HG03196 (cell line): ENCODE measurements at regions not wholly inside any gene's neighbourhood (a gene's known extent, or its start where the extent isn't known, plus 50 kb on each side); places are given as distances from the start of the nearest gene placed in this dataset.
"Not testable (repeated sequence)": the region's sequence is repeated elsewhere in the genome, so short reads cannot be mapped to it uniquely, and the experiment has no call there.

Experiments
- ATAC-seq: cut with Tn5 transposase; IDR thresholded peaks from one replicate; pipeline ENCODE4 v1.9.1; 2021; ENCODE audit not compliant: unreplicated experiment

DNA sequence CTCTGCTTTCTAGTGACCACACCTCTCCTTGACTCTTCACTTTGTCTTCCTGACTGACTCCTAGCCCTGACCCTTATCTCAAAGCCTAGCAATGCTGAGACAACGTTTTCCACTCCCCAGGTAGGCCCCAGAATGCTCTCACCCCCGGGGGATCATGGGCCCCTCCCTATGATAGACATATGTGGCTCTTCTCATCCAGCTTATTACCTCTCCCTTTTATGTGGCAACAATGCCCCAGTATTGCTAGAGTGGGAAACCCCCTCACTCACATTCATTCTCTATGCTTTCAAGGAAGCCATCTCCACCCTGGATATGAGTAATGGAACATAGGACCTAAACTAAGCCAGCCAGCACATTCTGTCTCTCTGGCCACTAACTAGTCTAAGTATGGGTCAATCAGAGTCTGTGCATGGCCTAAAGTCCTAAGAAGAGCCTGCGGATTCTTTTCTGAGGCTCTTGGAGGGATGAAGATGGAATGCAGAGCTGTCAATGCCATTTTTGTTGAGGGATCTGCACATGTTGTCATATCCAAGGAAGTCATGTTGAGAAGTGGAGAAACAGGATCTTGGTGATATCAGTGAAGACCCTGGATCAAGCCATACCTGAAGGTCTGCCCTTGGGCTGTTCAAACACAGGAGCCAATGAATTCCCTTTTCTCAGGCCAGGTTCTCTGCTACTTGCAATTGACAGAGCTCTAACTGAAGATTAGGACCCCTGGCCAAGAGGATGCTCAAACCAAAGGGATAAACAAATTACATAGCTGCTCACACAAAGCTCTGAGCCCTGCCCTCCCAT lies 79.8 kb upstream of the GRK3 start:
- ATAC-seq, result no peak

DNA sequence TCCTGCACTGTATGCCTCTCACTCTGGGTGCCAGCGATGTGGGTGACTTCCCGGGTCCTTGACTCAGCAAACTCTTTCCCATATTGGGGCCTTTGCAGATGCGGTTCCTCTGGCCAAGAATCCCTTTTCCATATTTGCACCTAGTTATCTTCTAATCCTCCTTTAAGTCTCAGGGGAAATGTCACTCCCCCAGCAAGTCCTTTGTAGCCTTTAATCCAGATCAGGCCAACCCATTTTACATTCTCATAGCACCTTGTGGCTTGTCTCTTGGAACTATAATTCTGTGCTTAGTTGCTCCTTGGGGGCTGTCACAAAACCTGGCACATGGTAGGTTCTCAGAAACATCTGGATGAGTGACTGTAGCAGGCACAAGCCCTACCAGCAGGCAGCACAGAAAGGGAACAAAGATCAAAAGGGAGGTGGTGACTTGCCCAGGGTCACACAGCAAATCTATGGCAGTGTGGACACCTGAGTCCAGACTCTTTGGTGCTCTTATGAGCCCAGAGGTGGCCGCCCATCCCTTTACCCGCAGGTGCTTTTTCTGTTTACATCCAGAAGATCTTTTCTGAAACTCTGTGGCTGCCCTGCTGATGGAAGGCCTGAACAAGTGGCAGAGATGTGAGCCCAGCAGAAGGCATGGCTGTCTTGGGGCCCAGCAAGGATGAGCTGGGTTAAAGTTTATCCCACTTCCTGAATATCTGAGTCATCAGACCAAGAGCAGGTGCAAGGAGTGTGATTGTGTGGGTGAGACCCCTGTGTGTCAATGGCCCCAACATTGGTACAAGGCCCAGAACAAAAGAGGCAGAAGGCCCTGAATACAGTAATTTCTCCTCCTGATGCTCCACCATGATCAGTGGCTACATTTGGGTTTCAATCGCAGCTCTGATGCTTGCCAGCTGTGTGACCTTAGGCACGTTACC lies 78.6 kb upstream of the GRK3 start:
- ATAC-seq, result peak; percentile 59

DNA sequence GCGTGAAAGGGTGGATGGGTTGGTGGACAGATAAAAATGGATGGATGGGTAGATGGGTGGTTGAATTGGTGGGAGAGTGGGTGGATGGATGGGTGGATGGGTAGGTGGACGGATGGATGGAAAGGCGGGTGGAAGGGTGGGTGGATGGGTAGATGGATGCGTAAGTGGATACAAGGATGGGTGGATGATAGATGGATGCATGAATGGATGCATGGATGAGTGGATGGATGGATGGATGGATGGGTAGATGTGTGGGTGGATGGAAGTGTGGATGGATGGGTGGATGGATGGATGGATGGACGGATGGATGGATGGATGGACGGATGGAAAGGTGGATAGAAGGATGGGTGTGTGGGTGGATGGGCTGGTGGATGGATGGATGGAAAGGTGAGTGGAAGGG lies 77.0 kb upstream of the GRK3 start:
- no peak for ATAC-seq

DNA sequence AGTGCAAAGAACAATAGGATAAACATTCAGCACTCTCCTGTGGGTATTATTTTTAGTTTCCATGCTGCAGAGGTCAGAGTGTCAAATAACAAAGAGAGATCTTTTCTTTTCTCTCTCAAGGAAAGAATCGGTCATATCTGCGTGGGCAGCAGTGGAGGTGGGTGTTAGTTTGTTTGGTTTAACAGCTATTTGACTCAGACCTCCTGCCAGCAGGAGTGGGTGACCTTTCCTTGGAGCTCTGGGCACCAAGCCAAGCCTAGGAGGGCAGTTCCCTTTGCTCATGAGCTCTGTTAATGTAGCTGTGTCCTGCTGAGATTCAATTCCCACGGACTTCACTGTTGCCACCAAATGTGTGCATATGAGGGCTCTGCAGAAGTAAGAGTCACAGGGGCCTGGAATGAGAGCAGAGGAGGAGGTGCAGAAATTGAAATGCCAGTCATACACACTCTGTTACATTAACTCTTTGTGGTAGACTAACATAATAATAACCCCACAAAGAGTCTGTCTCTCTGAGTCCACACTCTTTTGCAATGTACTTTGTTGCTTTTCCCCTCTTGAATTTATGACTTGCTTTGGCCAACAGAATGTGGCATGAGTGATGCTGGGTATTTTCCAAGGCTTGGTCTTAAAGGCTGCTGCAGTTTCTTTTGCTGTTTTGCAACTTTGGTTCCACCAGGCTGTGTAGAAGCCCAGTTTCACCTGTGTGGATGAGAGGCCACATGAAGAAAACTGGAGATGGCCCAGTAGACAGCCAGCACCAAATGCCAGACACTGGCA lies 76.0 kb upstream of the GRK3 start:
- ATAC-seq, result no peak

DNA sequence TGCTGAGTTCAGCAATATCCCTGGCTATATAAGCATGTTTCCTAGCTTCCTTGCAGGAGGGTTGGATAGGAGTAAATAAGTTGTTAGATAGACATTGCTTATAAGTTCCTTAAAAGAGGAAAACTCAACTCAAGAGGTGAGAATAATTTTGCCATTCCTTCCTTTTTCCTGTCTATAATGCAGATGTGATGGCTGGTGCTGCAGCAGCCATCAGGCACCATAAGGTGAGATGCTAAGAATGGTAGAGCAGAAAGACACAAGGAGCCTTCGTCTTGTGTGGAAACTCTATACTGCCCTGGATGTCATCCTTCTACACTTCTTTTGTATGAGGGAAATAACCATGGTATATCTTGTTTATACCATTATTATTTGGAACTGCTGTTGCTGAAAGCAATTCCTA lies 74.5 kb upstream of the GRK3 start:
- no peak for ATAC-seq

DNA sequence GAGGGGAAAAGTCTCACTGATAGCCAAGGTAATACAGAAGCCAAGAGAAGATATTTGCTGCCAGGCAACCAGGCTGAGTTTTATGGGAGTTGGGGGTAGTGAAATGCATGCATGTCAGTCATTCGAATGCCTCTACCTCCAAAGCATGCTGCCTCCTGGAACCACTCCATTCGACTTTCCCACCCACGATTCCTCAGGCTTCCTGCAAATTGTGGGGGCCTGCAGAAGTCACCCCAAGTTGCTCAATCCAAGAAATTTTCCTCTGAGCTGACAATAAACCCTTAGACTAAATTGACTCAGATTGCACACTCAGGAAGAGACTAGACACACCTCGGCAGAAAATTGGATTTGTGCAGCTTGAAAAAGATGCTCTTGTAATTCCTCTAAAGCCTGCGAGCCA lies 73.6 kb upstream of the GRK3 start:
- ATAC-seq, result no peak

DNA sequence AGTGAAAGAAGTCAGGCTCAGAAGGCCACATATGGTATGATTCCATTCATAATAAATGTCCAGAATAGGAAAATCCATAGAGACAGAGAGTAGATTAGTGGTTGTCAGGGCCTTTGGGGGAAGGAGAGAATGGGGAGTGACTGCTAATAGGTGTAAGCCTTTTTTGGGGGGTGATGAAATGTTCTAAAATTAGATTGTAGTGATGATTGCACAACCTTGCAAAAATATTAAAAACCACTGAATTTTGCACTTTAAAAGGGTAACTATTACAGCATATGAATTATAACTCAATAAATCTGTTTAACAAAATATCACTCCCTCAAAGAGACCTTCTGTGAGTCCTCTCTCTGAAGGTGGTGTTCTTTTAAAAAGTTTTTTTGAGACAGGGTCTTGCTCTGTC lies 72.3 kb upstream of the GRK3 start:
- ATAC-seq, result no peak

DNA sequence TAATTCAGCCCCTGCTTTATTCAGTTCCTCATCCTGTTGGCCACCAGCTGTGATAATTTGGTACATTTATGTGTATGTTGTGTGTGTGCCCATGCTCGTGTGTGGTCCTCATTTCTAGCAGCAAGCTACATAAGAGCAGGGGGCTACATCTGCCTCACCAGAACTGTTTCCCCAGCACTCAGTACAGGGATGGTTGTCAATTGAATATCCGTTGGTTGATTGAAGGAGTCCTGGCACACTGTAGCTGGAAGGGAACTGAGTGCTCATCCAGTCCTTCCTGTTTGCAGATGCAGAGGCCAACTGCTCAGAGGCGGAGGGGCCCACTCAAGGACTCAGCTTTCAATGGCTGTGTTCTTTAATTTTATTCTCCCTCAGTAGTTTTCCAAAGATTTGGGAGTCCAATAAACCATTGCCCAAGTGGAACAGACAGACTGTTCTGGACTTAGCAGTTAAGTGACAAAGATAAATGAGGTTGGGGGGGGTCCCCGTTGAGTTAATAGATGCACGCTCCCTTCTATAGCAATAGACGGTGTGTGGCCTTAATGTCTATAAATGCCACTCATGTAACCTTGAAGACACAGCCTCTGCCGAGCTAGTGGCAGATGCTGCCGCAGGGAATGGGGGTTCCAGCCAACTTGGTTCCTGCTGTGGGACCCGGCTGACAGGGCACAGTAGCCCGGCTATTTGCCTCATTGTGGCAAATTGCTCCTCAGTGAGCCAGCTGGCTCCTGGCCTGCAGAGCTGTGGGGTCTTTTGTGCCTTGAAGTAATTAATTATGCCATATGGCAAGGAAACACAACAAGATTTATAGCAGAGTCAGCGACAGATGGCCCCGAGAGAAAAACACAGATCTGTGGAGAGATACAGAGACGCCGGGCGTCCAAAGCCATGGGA lies 71.4 kb upstream of the GRK3 start:
- ATAC-seq, result no peak

DNA sequence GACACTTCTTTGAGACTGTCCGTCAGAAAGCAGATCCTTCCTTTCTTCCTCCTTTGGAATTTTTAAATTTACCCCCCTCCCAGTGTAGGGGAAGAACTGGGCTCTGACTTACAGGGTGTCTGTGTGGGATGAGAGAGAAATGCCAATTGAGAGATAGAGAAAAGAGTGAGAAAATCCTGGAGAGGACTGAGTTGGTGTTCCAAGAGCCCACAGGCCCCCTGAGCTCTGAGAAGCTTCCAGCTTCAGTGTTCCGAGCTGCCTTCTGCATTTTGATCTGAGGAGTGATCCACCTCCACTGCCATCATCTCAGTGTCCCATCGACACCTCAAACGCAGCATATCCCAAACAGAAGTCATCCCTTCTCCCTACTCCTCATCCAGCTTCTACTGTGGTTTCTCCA lies 70.7 kb upstream of the GRK3 start:
- no peak for ATAC-seq

DNA sequence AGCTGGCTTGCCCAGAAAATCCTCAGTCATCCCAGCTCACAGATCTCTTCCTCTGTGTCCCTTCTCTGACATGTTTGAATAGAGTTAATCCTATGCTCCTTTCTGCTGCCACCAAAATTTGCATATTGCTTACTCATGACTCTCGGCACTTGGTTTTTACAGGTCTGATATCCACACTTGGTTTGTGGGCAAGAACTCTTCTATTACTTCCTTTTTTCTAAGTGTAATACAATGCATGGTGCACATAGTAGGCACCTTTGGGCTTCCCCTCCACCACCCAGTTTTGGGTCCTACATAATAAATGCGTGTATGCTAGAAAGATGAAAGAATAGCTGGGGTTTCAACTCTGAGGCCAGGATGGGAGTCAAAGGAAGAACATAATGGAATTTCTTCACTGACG lies 69.7 kb upstream of the GRK3 start:
- ATAC-seq, result peak; percentile 72

DNA sequence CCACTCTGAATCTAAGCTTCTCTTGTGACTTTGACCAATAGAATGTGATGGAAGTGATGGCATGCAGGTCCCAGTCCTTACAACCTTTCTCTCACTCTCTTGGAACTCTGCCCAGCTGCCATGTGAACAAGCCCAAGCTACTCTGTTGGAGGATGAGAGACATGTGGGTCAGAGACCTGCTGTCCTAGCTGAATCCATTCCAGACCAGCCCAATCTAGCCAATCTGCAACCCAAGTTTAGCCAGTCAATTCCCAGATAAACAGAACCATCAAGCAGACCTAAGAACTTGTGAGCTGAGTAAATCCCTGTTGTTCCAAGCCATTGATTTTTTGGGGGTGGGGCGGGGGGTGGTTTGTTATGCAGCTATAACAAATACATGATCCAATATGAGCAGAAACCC lies 69.2 kb upstream of the GRK3 start:
- ATAC-seq, result no peak

DNA sequence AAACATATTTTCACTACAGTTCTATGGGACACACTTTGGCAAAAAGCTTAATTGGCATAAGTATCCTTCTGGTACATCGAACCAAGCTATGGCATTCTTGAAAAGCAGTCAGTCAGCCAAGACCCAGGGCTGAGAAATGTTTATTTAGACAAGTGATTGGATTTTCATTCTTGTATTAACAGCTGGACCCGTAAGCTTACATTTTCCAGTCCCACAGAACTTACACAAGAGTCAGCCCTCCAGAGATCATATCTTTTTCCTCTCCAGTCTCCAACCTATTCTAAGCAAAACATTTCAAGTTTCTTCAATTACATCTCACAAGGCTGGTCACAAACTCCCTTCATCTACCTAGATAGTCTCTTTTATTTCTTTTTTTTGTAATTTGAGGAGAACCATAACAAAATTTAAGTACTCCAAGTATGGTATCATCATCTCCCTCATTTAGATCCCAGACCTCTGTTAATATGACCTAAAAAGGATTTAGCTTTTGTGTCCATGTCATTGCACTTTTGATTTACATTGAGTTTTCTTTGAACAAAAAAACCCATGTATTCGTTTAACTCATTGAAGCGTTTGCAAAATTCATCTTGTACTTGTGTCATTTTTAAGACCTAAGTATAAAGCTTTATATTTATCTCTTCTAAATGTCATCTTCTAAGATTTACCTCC lies 67.9 kb upstream of the GRK3 start:
- no peak for ATAC-seq

DNA sequence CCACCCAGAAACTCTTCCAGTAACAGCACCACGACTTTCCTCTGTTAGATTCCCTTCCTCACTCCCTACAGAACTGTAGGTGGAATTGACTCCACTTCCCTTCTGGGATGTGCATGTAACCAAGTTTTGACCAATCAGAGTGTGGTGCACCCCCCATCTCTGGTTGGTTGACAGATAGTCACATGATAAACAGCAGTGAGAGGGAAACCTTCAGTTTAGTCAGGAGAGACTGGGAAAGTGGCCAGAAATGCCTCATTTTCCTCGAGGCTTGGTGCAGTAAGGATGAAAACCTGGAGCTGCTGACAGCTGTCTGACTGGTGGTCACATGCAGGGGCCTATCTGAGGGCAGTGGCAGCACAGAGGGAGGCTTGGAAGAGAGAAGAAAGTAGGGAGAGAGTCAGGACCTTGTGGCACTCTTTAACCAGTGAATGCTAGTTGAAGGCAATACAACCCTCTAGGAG lies 67.3 kb upstream of the GRK3 start:
- ATAC-seq, result no peak

DNA sequence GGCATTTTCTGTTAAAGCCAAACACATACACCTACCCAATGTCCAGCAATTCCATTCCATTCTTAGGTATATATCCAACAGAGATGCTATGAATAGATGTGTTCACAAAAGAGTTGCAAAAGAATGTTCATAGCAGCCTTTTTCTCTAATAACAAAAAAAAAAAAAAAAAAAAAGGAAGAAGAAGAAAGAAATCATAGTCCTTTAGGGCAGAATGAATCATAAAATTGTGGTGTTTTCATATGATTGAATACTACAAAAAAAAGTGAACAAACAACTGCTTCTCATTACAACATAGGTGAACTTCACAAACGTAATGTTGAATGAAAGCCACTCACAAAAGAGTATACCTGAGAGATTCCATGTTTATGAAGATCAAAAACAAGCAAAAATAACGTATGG lies 66.8 kb upstream of the GRK3 start:
- no peak for ATAC-seq

DNA sequence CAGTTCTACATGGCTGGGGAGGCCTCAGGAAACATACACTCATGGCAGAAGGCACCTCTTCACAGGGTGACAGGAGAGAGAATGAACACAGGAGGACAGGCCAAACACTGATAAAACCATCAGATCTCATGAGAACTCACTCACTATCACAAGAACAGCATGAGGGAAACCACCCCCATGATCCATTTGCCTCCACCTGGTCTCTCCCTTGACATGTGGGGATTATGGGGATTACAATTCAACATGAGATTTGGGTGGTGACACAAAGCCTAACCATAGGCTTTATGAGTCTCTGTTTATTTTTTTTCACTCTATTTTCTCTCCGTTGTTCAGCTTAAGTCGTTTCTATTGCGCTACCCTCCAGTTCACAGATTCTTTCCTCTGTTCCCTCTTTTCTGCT lies 63.8 kb upstream of the GRK3 start:
- not testable (repeated sequence) for ATAC-seq

DNA sequence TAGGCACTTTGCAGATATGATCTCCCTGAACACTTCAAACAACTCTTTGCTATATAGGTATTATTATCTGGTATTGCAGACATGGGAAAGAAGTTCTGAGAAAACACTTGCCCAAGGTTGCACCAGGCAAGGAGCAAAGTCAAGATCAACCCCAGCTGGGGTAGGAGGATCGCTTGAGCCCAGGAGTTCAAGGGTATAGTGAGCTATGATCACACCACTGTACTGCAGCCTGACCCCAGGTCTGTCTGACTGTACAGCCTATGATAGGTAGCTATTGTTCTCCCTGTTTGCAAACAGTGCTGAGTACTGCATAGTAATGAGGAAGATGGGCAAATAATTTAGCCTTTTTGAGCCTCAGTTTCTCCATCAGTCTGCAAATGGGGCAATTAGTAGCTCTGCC lies 60.5 kb upstream of the GRK3 start:
- ATAC-seq, result not testable (repeated sequence)

DNA sequence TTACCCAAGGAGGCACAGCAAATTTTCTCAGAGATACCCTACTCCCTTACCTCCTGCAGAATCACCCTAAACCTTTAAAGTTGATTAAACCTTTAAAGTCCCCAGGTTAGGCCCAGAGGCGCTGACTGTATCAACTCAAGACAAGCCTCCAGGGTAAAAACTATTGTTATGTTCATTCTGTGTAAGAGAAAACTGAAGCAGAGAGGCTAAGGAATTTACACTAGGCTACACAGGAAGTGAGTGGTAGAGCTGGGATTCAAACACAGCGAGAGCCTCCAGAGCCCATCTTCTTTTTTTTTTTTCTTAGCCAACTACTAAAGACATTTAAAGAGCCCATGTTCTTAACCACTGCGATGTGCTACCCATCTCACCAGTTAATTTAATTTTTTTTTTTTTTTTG lies 56.3 kb upstream of the GRK3 start:
- ATAC-seq, result no peak

DNA sequence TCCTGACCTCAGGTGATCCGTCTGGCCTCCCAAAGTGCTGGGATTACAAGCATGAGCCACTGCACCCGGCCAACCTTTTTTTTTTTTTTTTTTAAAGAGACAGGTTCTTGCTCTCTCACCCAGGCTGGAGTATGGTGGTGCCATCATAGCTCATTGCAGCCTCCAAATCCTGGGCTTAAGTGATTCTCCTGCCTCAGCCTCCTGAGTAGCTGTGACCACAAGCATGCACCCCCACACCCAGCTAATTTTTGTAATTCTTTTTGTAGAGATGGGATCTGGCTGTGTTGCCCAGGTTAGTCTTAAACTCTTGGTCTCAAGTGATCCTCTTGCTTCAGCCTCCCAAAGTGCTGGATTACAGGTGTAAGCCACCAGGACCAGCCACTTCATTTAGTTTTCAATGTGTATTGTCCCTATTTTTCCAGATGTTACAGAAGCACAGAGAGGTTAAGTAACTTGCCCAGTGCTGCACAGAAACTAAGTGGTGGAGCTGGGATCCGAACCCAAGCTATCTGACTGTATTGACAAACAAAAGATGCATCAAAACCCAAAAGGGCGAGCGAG lies 55.6 kb upstream of the GRK3 start:
- ATAC-seq, result no peak

DNA sequence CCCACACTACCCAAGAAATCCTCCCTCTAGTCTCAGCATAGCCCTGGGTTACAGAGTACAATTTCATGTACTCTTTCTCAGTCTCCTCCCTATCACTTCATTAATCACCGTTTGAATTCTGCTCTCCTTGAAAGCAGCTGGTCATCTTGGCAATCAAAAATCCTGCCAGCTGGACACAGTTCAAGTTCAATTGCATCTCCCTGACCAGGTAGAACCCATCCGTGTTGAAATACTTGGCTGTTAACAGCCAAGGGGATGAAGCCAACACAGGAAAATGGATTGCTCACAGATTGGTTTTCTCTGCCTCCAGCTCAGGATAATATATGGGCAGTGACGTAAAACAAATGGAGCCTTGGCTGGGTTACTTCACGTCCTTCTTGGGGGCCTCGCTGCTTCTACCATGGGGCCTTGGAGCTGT lies 55.1 kb upstream of the GRK3 start:
- ATAC-seq, result no peak

DNA sequence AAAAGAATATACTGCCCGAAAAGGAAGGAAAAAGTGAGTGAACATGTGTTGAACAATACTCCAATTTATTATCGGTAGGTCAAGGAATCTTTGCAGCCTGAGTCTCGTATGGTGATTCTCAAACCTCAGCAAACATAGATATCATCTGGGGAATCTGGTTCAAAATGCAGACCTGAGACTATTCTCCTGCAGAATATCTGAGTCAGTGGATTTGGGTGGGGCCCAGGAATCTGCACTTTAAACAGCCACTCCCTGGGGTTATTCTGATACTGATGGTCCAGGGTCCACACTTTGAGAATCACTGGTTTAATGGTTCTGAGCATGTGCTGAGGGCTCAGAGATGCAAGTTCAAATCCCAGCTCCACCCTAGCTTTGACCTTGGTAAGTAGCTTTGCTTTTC lies 53.6 kb upstream of the GRK3 start:
- no peak for ATAC-seq
